SK-N-SH treated with all-trans-retinoic acid at 6 μM for 48 hours (cell line): ENCODE measurements at regions not wholly inside any gene's neighbourhood (a gene's known extent, or its start where the extent isn't known, plus 50 kb on each side); places are given as distances from the start of the nearest gene placed in this dataset.

Experiments
- ATAC-seq: fragments of 200-7000 bp; cut with Tn5 transposase; 3 replicates; pipeline ENCODE4 v1.9.1; 2020; ENCODE audit warnings: mild to moderate bottlenecking, moderate library complexity
- ARNTL ChIP-seq: fragments of 450-650 bp; formaldehyde crosslinking; IDR thresholded peaks from 2 replicates; pipeline ENCODE4 v1.5.0; 2020; ENCODE audit warnings: low read depth, mild to moderate bottlenecking, moderate library complexity, borderline replicate concordance
- BACH2 ChIP-seq: fragments of 250-450 bp; sonication (Bioruptor Pico); IDR thresholded peaks from 2 replicates; pipeline ENCODE4 v1.9.0; 2021; ENCODE audit warnings: mild to moderate bottlenecking, borderline replicate concordance
- CSDC2 ChIP-seq: fragments of 250-450 bp; sonication (Bioruptor Pico); IDR thresholded peaks from 2 replicates; pipeline ENCODE4 v1.5.0; 2020; ENCODE audit warnings: mild to moderate bottlenecking, moderate library complexity
- ESRRG ChIP-seq: fragments of 250-450 bp; sonication (Bioruptor Pico); IDR thresholded peaks from 2 replicates; pipeline ENCODE4 v1.6.1; 2021; ENCODE audit warnings: mild to moderate bottlenecking
- GLIS3 ChIP-seq: fragments of 250-450 bp; sonication (Bioruptor Pico); IDR thresholded peaks from 2 replicates; pipeline ENCODE4 v1.5.0; 2020; ENCODE audit warnings: mild to moderate bottlenecking, moderate library complexity
- ISL1 ChIP-seq: fragments of 250-450 bp; sonication (Bioruptor Pico); IDR thresholded peaks from 2 replicates; pipeline ENCODE4 v2.1.2; 2022; ENCODE audit warnings: mild to moderate bottlenecking, moderate library complexity
- PPARA ChIP-seq: fragments of 250-450 bp; sonication (Bioruptor Pico); IDR thresholded peaks from 2 replicates; pipeline ENCODE4 v1.5.0; 2020; ENCODE audit warnings: mild to moderate bottlenecking, borderline replicate concordance
- RARB ChIP-seq: fragments of 250-450 bp; sonication (Bioruptor Pico); IDR thresholded peaks from 2 replicates; pipeline ENCODE4 v1.8.0; 2021; ENCODE audit warnings: mild to moderate bottlenecking, moderate library complexity
- SNAI2 ChIP-seq: fragments of 250-450 bp; sonication (Bioruptor Pico); IDR thresholded peaks from 2 replicates; pipeline ENCODE4 v1.5.0; 2020; ENCODE audit warnings: mild to moderate bottlenecking, moderate library complexity
- TCF4 ChIP-seq: fragments of 250-450 bp; sonication (Bioruptor Pico); IDR thresholded peaks from 2 replicates; pipeline ENCODE4 v1.8.0; 2021; ENCODE audit warnings: mild to moderate bottlenecking, moderate library complexity, borderline replicate concordance
- TOX ChIP-seq: fragments of 250-450 bp; sonication (Bioruptor Pico); IDR thresholded peaks from 2 replicates; pipeline ENCODE4 v1.8.0; 2021; ENCODE audit warnings: mild to moderate bottlenecking, moderate library complexity, borderline replicate concordance
- ZC3H10 ChIP-seq: fragments of 250-450 bp; sonication (Bioruptor Pico); IDR thresholded peaks from 2 replicates; pipeline ENCODE4 v1.5.1; 2021; ENCODE audit warnings: mild to moderate bottlenecking, moderate library complexity
- ZFP3 ChIP-seq: fragments of 250-450 bp; sonication (Bioruptor Pico); IDR thresholded peaks from 2 replicates; pipeline ENCODE4 v1.5.0; 2020; ENCODE audit warnings: mild to moderate bottlenecking, moderate library complexity
- ZNF565 ChIP-seq: fragments of 450-650 bp; formaldehyde crosslinking; conservative IDR thresholded peaks from 2 replicates; pipeline ENCODE4 v1.5.0; 2020; ENCODE audit warnings: low read depth, mild to moderate bottlenecking, moderate library complexity
- ZNF70 ChIP-seq: fragments of 450-650 bp; formaldehyde crosslinking; IDR thresholded peaks from 2 replicates; pipeline ENCODE4 v1.5.0; 2020; ENCODE audit warnings: mild to moderate bottlenecking, moderate library complexity
- ZNF8 ChIP-seq: fragments of 450-650 bp; formaldehyde crosslinking; IDR thresholded peaks from 2 replicates; pipeline ENCODE4 v1.5.0; 2020; ENCODE audit warnings: mild to moderate bottlenecking, moderate library complexity
- TF ChIP-seq, protein P1 (sequence below): fragments of 250-450 bp; sonication (Bioruptor Pico); IDR thresholded peaks from 2 replicates; pipeline ENCODE4 v1.8.0; 2020; ENCODE audit warnings: mild to moderate bottlenecking, moderate library complexity, borderline replicate concordance
- TF ChIP-seq, protein P2 (sequence below): fragments of 250-450 bp; sonication (Bioruptor Pico); IDR thresholded peaks from 2 replicates; pipeline ENCODE4 v1.5.0; 2020; ENCODE audit warnings: mild to moderate bottlenecking, moderate library complexity
- TF ChIP-seq, protein P3 (sequence below): fragments of 250-450 bp; sonication (Bioruptor Pico); IDR thresholded peaks from 2 replicates; pipeline ENCODE4 v1.5.1; 2020; ENCODE audit warnings: low read depth, mild to moderate bottlenecking, moderate library complexity
- TF ChIP-seq, protein P4 (sequence below): fragments of 250-450 bp; sonication (Bioruptor Pico); IDR thresholded peaks from 2 replicates; pipeline ENCODE4 v1.8.0; 2021; ENCODE audit warnings: low read depth, mild to moderate bottlenecking, moderate library complexity, borderline replicate concordance

DNA sequence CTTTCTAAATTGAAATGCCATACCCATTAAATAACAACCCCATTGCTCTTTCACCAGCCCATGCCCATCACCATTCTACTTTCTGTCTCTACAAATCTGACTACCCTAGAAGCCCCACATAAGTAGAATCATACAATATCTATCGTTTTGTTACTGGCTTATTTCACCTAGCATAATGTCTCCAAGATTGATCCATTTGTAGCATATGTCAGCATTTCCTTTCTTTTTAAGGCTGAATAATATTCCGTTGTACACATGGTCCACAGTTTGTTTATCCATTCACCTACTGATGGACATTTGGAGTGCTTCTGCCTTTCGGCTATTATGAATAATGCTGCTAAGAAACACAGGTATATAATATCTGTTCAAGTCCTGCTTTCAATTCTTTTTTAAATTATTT lies 393.1 kb upstream of the SOX9 start (continued):
- TF ChIP-seq, protein P1, sequence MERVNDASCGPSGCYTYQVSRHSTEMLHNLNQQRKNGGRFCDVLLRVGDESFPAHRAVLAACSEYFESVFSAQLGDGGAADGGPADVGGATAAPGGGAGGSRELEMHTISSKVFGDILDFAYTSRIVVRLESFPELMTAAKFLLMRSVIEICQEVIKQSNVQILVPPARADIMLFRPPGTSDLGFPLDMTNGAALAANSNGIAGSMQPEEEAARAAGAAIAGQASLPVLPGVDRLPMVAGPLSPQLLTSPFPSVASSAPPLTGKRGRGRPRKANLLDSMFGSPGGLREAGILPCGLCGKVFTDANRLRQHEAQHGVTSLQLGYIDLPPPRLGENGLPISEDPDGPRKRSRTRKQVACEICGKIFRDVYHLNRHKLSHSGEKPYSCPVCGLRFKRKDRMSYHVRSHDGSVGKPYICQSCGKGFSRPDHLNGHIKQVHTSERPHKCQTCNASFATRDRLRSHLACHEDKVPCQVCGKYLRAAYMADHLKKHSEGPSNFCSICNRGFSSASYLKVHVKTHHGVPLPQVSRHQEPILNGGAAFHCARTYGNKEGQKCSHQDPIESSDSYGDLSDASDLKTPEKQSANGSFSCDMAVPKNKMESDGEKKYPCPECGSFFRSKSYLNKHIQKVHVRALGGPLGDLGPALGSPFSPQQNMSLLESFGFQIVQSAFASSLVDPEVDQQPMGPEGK (CRISPR knock-in tag) = no peak
- TF ChIP-seq ZNF8 (CRISPR knock-in tag) = no peak

DNA sequence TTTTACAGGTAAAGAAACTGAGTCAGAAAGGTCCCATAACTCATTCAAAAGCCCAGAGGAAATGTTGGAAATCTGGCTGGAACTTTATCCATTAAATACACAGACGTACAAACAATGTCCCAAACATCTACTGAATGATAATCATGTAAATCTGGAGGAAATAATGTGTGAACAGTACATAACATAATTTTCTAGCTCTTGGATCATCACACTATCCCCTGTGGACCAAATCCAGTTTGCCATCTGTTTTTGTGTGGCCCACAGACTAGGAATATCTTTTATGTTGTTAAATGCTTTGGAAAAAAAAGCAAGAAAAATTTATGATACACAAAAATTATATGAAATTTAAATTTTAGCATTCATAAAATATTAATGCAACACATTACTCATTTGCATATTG lies 389.9 kb upstream of the SOX9 start:
- no peak for ATAC-seq
- TF ChIP-seq, protein P2, sequence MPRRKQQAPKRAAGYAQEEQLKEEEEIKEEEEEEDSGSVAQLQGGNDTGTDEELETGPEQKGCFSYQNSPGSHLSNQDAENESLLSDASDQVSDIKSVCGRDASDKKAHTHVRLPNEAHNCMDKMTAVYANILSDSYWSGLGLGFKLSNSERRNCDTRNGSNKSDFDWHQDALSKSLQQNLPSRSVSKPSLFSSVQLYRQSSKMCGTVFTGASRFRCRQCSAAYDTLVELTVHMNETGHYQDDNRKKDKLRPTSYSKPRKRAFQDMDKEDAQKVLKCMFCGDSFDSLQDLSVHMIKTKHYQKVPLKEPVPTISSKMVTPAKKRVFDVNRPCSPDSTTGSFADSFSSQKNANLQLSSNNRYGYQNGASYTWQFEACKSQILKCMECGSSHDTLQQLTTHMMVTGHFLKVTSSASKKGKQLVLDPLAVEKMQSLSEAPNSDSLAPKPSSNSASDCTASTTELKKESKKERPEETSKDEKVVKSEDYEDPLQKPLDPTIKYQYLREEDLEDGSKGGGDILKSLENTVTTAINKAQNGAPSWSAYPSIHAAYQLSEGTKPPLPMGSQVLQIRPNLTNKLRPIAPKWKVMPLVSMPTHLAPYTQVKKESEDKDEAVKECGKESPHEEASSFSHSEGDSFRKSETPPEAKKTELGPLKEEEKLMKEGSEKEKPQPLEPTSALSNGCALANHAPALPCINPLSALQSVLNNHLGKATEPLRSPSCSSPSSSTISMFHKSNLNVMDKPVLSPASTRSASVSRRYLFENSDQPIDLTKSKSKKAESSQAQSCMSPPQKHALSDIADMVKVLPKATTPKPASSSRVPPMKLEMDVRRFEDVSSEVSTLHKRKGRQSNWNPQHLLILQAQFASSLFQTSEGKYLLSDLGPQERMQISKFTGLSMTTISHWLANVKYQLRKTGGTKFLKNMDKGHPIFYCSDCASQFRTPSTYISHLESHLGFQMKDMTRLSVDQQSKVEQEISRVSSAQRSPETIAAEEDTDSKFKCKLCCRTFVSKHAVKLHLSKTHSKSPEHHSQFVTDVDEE (CRISPR knock-in tag) = no peak
- TF ChIP-seq SNAI2 = no peak
- TF ChIP-seq ISL1 (CRISPR knock-in tag) = no peak
- TF ChIP-seq, protein P3, sequence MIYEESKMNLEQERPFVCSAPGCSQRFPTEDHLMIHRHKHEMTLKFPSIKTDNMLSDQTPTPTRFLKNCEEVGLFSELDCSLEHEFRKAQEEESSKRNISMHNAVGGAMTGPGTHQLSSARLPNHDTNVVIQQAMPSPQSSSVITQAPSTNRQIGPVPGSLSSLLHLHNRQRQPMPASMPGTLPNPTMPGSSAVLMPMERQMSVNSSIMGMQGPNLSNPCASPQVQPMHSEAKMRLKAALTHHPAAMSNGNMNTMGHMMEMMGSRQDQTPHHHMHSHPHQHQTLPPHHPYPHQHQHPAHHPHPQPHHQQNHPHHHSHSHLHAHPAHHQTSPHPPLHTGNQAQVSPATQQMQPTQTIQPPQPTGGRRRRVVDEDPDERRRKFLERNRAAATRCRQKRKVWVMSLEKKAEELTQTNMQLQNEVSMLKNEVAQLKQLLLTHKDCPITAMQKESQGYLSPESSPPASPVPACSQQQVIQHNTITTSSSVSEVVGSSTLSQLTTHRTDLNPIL (CRISPR knock-in tag) = no peak
- TF ChIP-seq ZC3H10 (CRISPR knock-in tag) = no peak
- no peak for TF ChIP-seq ZNF565 (CRISPR knock-in tag)
- no peak for TF ChIP-seq RARB (CRISPR knock-in tag)
- no peak for TF ChIP-seq CSDC2 (CRISPR knock-in tag)
- TF ChIP-seq TCF4 (CRISPR knock-in tag) = no peak
- no peak for TF ChIP-seq ZFP3 (CRISPR knock-in tag)
- TF ChIP-seq TOX (CRISPR knock-in tag) = no peak
- TF ChIP-seq, protein P1 (CRISPR knock-in tag) = no peak
- no peak for TF ChIP-seq ESRRG

DNA sequence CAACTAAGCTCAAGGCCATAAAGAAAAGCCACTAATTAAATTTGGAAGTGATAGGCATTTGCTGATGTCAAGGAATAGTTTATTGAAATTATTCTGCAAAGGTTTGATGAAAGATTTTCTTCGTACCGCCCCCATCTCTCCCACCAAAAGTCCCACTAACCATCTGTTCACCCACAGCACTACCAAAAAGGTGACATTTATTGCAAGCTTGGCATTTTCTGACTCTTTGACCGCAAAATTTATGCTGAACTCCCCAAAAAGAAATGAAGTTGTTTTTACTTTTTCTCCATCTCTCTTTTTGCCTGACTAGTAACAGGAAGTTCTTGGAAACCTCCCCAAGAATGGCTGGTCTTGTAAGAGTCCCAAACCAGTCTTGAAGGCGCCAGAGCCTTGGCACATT lies 384.9 kb upstream of the SOX9 start:
- ATAC-seq = no peak
- no peak for TF ChIP-seq TCF4 (CRISPR knock-in tag)
- TF ChIP-seq ARNTL = no peak
- TF ChIP-seq ZC3H10 (CRISPR knock-in tag) = no peak
- TF ChIP-seq, protein P1 (CRISPR knock-in tag) = no peak
- TF ChIP-seq PPARA (CRISPR knock-in tag) = no peak
- no peak for TF ChIP-seq ZNF70
- no peak for TF ChIP-seq CSDC2 (CRISPR knock-in tag)
- TF ChIP-seq BACH2 (CRISPR knock-in tag) = no peak
- TF ChIP-seq SNAI2 = no peak
- TF ChIP-seq, protein P3 (CRISPR knock-in tag) = no peak
- TF ChIP-seq, protein P2 (CRISPR knock-in tag) = no peak
- TF ChIP-seq, protein P4, sequence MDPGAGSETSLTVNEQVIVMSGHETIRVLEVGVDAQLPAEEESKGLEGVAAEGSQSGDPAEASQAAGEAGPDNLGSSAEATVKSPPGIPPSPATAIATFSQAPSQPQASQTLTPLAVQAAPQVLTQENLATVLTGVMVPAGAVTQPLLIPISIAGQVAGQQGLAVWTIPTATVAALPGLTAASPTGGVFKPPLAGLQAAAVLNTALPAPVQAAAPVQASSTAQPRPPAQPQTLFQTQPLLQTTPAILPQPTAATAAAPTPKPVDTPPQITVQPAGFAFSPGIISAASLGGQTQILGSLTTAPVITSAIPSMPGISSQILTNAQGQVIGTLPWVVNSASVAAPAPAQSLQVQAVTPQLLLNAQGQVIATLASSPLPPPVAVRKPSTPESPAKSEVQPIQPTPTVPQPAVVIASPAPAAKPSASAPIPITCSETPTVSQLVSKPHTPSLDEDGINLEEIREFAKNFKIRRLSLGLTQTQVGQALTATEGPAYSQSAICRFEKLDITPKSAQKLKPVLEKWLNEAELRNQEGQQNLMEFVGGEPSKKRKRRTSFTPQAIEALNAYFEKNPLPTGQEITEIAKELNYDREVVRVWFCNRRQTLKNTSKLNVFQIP (CRISPR knock-in tag) = no peak
- TF ChIP-seq ZNF8 (CRISPR knock-in tag) = no peak
- TF ChIP-seq GLIS3 = no peak
- TF ChIP-seq, all 23 proteins: peak for 0
